Panc1 (cell line): ENCODE measurements at regions not wholly inside any gene's neighbourhood (a gene's known extent, or its start where the extent isn't known, plus 50 kb on each side); places are given as distances from the start of the nearest gene placed in this dataset.

Source experiments
- ATAC-seq: fragments of 200-7000 bp; cut with Tn5 transposase; 2 replicates; pipeline ENCODE4 v1.9.1; 2020; ENCODE audit warnings: mild to moderate bottlenecking, moderate library complexity
- BruUV-seq: library from RNA; stranded (reverse); fragments of 400-500 nt; replicated peaks from 2 replicates; lab custom pipeline; 2021; lab: Mats Ljungman, UMichigan
- CTCF ChIA-PET: fragments of 300-600 bp; sonication (Branson Sonifier 250); formaldehyde crosslinking; loops from one replicate; lab custom pipeline; 2022; ENCODE audit warnings: antibody characterized with exemption; lab: Charles Lee
- POLR2A ChIA-PET: fragments of 300-600 bp; sonication (Branson Sonifier 250); formaldehyde crosslinking; loops from one replicate; lab custom pipeline; 2022; ENCODE audit warnings: antibody characterized with exemption; lab: Charles Lee
- DNase-seq: peaks from one replicate; pipeline ENCODE4 v3.0.0-alpha.2; 2010; ENCODE audit warnings: low read depth, low spot score
- H3K27ac ChIP-seq: 2 replicates; pipeline ENCODE4 v1.5.1; 2011; ENCODE audit warnings: mild to moderate bottlenecking, low read length, inconsistent platforms
- H3K27me3 ChIP-seq: fragments of 200-500 bp; sonication (Bioruptor generic); 2 replicates; pipeline ENCODE4 v1.6.0; 2014; ENCODE audit warnings: low read length, inconsistent platforms; ENCODE audit not compliant: control insufficient read depth, insufficient read depth
- H3K36me3 ChIP-seq: fragments of 200-500 bp; sonication (Bioruptor generic); 2 replicates; pipeline ENCODE4 v1.5.1; 2014; ENCODE audit warnings: inconsistent platforms, mild to moderate bottlenecking, low read length, moderate library complexity; ENCODE audit not compliant: control insufficient read depth, insufficient read depth
- H3K4me1 ChIP-seq: 2 replicates; pipeline ENCODE4 v1.5.1; 2011; ENCODE audit warnings: inconsistent platforms, mild to moderate bottlenecking, low read length, moderate library complexity; ENCODE audit not compliant: control insufficient read depth, insufficient read depth
- H3K4me3 ChIP-seq, 2 experiments: 2 replicates each; pipeline ENCODE4 v1.5.1; 2011 to 2012; ENCODE audit warnings: low read depth in 2 of 2, low read length in 2 of 2, mild to moderate bottlenecking in 2 of 2, inconsistent platforms in 1 of 2, moderate library complexity in 1 of 2
- H3K9me3 ChIP-seq: fragments of 200-500 bp; sonication (Bioruptor generic); 2 replicates; pipeline ENCODE4 v1.5.1; 2014; ENCODE audit warnings: low read depth, mild to moderate bottlenecking, inconsistent platforms, low read length, moderate library complexity; ENCODE audit not compliant: control insufficient read depth, insufficient read depth
- CTCF ChIP-seq: fragments of 450-650 bp; IDR thresholded peaks from 2 replicates; pipeline ENCODE4 v1.5.1; 2017; ENCODE audit warnings: mild to moderate bottlenecking
- POLR2AphosphoS5 ChIP-seq: IDR thresholded peaks from 2 replicates; pipeline ENCODE4 v1.6.1; 2012; ENCODE audit warnings: mild to moderate bottlenecking, low read depth, low read length, moderate library complexity
- REST ChIP-seq, 2 experiments: IDR thresholded peaks; 2 replicates each; pipeline ENCODE4 v1.6.1; 2011 to 2012; ENCODE audit warnings: low read depth in 2 of 2, control low read depth in 1 of 2, low read length in 1 of 2, mild to moderate bottlenecking in 1 of 2, moderate library complexity in 1 of 2; ENCODE audit not compliant: insufficient read depth in 1 of 2
- SIN3A ChIP-seq: IDR thresholded peaks from 2 replicates; pipeline ENCODE4 v1.6.1; 2012; ENCODE audit warnings: low read depth, mild to moderate bottlenecking, low read length, moderate library complexity, borderline replicate concordance; ENCODE audit not compliant: insufficient read depth
- TCF7L2 ChIP-seq: IDR thresholded peaks from 2 replicates; pipeline ENCODE4 v1.6.1; 2011; ENCODE audit warnings: mild to moderate bottlenecking, low read depth, low read length, inconsistent platforms
- in situ Hi-C: cut with HindIII; loops from 2 replicates; pipeline ENCODE4 v1.10.0; 2016; ENCODE audit warnings: low sequenced_read_pairs, low pct_unique_long_range_greater_than_20kb
- intact Hi-C: fragments of 100-400 bp; cut with micrococcal nuclease; formaldehyde crosslinking; loops from one replicate; pipeline ENCODE4 v1.10.0; 2022; ENCODE audit not compliant: unreplicated experiment

GRCh38 chr2:109055435-109055834 is 66.4 kb upstream of the EDAR start:
- CTCF ChIA-PET: no interaction called here
- intact Hi-C loops (no loop called here), in situ Hi-C loops (no loop called here)
- H3K27me3 ChIP-seq: peaks cover 3% of the 10 kb centered on the region; the same call in 1 of the 2 replicates
- no TSS peak for BruUV-seq
- H3K9me3 ChIP-seq: no peaks in the 10 kb centered on the region
- POLR2A ChIA-PET: interaction anchor here (0.7 kb wide), 1 partner anchor 380 kb away, joined by 6 read pairs; no protein-coding TSS in a partner anchor
- ATAC-seq (no peak), DNase-seq (no peak)
- H3K4me1 ChIP-seq: no peaks in the 10 kb centered on the region
- no peaks in the 10 kb centered on the region for H3K36me3 ChIP-seq
- H3K4me3 ChIP-seq: no peak overlapping the region
- no peak overlapping the region for H3K27ac ChIP-seq
- no peak for TF ChIP-seq SIN3A
- TF ChIP-seq POLR2AphosphoS5: no peak
- no peak for TF ChIP-seq REST (IDR thresholded peaks at IDR 0.05; ENCODE audit: insufficient read depth in 1 of 2, low read depth in 2 of 2, low read length in 1 of 2)
- no peak for TF ChIP-seq TCF7L2
- no peak for TF ChIP-seq CTCF

GRCh38 chr2:109054865-109055264 is 65.8 kb upstream of the EDAR start:
- Histone ChIP-seq H3K27ac (no peak overlapping the region), H3K4me3 (no peak overlapping the region), H3K4me1 (no peaks in the 10 kb centered on the region), H3K36me3 (no peaks in the 10 kb centered on the region), H3K9me3 (no peaks in the 10 kb centered on the region), H3K27me3 (peaks cover 3% of the 10 kb centered on the region; the same call in 1 of the 2 replicates)
- in situ Hi-C loops: no loop called here
- ChIA-PET CTCF (no interaction called here), POLR2A (interaction anchor here (0.7 kb wide), 1 partner anchor 380 kb away, joined by 6 read pairs; no protein-coding TSS in a partner anchor)
- no peak for TF ChIP-seq CTCF
- TF ChIP-seq SIN3A: no peak
- TF ChIP-seq POLR2AphosphoS5: no peak
- ATAC-seq (no peak), DNase-seq (no peak)
- intact Hi-C loops: no loop called here
- BruUV-seq: no TSS peak
